DMS 273 (cell line): ENCODE measurements at regions not wholly inside any gene's neighbourhood (a gene's known extent, or its start where the extent isn't known, plus 50 kb on each side); places are given as distances from the start of the nearest gene placed in this dataset.
"Not testable (repeated sequence)": the region's sequence is repeated elsewhere in the genome, so short reads cannot be mapped to it uniquely, and the experiment has no call there.

Experiments used
- DNase-seq: peaks from one replicate; lab custom pipeline; 2025; ENCODE audit not compliant: unreplicated experiment; lab: John Stamatoyannopoulos, UW

- DNase-seq = no peak
Observed at GRCh38 chr1:38670544-38671122, 188.9 kb downstream of the RRAGC start.

DNA sequence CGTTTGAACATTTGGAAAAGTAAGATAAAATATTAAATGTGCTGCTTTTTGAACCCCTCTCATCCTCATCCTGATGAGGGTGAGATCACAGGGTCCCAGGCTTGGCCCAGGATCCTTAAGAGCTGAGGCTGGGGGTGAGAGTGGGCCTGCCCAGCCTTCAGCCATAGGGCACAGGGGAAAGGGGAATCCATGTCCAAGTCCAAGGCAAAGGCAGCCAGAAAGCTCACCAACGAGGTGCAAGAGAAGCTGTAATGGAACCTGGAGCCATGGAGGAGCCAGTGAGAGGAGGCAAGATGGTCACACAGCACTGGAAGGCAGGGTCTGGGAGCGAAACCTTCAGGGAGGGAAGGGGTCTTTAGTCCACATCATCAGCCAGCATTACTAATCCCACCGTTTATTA is 191.9 kb downstream of the RRAGC start:
- DNase-seq = no peak

DNA sequence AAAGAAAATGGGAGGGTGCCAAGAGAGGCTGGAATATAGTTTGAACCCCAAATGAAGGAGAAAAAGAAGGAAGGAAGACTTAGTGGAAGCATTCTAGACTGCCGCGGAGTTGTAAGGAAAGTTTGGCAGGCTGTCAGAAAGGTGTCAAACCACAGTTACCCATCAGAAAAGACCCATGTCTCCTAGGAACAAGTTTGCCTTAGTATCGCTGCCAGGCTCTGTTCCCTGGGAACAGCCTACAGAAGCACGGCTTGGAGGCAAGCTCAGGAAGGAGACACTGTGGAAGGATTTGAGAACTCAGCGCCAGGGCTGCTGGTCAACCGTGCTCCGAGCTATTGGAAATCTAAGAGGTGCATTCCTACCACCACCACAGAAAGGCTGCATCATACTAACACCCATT is 197.4 kb downstream of the RRAGC start:
- peak; percentile 86 for DNase-seq

DNA sequence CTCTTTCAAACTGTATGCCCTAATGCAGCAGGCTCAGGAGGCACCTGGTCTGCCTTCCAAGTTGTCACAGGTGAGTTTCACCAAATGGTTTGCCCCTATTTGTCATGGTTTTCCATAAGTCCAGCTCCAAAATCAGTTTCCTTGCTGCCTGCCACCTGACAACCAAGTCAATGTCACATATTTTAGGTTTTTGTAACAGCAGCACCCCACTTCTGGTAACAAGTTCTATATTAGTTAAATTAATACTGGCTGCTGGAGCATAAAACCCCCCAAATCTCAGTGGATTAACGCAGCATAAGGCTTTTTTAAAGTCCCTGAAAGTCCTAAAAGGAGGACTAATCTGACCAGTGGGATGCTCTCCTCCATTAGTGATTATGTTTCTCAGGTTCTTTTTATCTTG is 200.7 kb downstream of the RRAGC start:
- DNase-seq = no peak

DNA sequence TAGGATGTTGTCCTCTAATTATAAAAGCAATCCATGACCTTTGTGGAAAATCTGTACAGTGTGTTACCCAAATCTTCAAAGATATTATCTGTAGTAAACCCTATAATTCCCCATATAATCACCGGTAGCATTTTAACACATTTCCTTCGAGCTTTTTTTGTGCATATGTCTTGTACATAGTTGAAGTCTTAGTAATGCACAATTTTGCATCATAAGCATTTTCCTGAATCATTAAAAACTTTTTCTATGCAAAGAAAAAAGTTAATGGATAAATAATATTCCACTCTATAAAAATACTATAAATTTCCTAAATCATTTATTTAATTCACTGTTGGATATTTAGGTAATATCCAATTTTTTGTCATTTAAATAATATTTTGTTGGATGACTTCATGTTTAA is 201.7 kb downstream of the RRAGC start:
- no peak for DNase-seq

DNA sequence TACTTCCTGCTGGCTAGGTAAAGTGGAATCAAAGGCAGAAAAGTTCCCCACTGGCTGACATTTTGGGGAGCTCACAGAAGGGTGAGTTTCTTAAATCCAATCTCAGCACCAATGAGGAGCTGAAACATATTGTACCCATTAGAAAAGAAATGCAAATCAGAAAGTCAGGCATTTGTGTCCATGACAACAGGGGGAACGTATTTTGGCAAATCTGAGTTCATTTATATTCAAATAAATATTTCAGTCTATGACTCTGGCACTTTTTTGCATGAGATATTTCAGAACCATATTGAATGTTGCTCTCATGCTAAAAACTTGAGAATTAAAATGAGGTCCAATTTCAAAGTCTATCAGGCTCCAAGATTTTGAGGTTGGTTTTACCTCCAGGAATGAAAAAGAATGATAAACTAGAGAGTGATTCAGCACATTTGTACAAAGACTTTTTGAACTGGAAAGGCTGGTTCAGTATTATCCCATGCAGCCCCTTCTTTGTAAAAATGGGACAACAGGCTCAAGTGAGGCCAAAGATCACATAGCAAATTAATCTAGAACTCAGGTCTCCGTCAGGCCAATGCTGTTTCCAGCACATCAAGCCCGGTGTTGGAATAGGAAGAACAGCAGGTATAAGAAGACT is 202.2 kb downstream of the RRAGC start:
- peak; percentile 93 for DNase-seq

- peak; percentile 98 for DNase-seq
Observed at GRCh38 chr1:38656726-38657125, 202.8 kb downstream of the RRAGC start.

DNA sequence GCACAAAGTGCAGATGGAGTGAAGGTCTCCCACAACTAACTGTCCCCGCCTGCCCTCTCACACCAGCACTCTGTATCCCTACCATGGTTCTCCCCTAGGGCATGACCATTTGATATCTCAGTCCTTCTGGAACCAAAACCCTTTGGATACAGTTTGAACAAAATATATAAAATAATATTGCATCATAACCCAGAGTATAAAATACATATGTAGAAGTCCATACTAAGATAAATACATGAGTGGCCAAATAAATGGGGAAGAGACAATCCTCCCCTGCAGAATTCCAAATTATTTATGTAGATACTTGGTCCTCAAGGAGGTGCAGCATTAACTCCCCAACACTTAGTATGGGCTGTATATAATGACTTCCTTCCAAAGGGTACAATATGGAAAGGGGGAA is 207.4 kb downstream of the RRAGC start:
- DNase-seq = no peak

GRCh38 chr1:38651669-38652068 is 207.9 kb downstream of the RRAGC start:
- DNase-seq = no peak

GRCh38 chr1:38648417-38648816 is 211.2 kb downstream of the RRAGC start:
- DNase-seq = no peak

GRCh38 chr1:38647341-38647740 is 212.2 kb downstream of the RRAGC start:
- not testable (repeated sequence) for DNase-seq

DNA sequence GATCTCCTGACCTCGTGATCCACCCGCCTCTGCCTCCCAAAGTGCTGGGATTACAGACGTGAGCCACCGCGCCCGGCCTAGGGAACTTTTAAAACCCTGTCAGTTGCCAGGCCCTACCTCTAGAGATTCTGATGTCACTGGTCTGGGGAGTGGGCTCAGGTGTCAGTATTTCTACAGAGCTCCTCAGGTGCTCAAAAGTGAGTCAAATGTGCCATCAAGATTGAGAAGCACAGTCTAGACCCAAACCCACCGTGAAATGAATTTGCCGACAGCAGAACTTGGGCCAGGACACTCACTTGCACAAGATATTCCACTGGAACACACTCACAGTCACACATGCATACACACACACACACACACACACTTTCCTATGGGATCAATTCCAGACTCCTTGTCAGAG is 215.5 kb downstream of the RRAGC start:
- DNase-seq = no peak

- no peak for DNase-seq
Observed at GRCh38 chr1:38641661-38642060, 217.9 kb downstream of the RRAGC start.

GRCh38 chr1:38640371-38640770 is 219.2 kb downstream of the RRAGC start:
- DNase-seq = no peak

DNA sequence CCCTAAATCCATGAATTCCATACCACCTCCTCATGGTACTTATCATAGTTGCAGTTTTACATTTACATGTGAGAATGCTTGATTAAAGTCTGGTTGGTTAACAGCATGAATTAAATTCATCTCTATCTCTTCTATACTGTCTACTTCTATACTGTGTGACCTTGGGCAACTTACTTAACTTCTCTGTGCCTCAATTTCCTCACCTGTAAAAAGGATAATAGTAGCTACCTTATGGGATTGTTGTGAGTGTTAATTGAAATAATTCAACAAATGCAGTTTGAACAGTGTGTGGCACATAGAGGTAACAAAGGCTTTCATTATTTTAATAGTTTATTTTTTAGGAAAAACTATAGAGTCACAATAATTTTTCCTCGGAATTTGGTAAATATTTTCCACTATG is 231.3 kb downstream of the RRAGC start:
- DNase-seq = no peak

- no peak for DNase-seq
Observed at GRCh38 chr1:38625939-38626338, 233.6 kb downstream of the RRAGC start.

DNA sequence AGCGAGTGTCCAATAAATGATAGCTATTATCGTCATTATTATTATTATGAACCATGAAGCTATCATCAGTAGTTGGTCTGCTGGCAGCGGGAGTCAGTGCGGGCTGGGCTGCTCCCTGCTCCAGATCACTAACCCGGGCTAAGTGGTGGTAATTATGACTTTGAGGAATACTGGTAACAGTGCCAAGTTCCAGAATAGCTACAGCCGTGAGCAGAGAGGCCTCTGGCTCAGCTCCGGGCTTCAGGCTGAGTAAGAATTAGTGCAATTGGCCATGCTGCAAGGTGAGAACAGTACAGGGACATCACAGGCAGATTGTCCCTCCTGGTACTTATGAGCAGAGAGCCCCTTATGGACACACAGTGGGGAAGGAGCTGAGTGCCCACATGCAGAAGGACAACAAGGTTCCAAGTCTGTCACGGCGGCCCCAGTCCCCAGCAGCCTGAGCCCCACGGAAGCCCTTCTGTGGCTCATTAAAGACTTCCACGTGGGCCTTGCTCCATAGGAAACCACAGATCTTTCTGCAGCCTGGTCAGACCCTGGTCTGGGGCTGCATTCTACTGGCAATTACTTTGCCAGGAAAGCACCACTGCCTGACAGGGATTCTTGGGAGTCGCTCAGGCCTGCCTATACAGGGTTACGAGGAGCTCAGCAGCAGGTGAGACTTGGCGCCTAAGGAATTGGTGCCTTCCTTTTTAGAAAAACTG is 235.1 kb downstream of the RRAGC start:
- DNase-seq = peak; percentile 98

DNA sequence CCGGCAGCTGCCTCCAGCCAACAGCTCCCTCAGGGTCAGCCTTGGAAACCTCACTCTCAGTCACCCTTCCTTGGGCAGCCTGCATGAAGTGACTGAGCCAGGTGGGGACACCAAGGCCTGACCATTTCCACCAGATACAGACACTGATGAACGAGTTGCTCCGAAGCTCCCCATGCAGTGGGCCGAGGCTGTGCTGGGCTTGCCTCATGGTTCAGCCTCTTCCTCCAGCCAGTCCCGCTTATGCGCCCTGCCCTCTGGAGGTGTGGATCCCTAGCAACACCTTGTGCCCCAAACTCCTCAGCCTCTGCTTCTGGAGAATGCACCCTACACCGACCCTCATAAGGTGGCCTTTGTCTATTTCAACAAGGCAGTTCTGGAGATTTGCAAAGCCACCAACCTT is 236.0 kb downstream of the RRAGC start:
- no peak for DNase-seq

DNA sequence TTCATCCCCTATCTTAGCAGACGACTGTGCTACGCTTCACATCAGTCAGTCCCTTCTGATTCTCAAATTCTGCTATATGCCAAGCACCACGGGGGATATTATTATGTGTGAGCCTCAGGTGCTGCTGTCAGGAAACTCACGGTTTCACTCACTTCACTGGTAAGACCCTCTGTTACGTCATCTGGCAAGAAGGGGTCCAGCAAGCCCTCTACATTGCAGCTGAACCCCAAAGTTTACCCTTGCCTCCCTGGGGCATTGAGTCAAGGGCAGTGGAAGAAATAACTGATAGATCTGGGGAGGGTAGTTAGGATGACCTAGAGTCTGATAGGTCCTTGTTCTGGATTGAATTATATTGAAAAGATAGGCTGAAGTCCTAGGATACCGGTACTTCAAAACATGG is 237.4 kb downstream of the RRAGC start:
- DNase-seq = no peak

GRCh38 chr1:38616846-38617245 is 242.7 kb downstream of the RRAGC start:
- DNase-seq = no peak

DNA sequence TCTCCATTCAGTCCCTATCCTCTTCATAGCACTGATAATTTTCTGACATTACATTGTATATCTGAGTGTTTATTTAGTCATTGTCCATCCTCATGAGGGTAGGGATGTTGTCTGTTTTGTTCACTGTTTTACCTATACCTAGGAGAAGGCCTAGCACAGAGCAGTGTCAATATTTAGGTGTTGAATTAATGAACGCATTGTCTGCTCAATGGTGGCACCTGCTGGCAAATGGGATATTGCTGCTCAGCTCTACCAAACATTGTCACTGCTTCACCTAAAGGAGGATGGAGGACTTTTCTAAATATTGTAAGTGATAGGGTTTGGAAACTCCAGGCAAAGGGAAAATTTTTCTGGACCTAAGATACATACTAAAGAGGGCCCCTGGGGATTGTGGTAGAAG is 243.9 kb downstream of the RRAGC start:
- DNase-seq = peak; percentile 83

DNA sequence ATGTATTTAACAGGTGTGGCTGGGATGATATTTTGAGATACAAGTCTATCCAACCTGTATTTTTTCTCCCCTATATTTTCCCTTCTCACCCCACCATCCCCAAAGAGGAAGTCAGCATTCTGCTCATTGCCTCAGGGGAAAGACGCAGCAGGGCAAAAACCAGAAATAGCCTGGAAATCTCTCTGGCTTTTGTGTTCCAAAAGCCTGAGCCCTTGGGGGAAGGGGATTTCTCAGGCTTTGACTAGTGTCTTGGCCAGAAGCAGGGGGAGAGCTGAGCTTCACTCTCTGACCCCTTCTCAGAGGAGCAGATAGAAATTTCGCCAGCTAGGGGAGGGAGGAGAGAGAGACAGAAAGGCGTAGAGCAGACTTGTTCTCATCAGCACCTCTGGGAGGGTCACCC is 244.7 kb downstream of the RRAGC start:
- DNase-seq = no peak

DNA sequence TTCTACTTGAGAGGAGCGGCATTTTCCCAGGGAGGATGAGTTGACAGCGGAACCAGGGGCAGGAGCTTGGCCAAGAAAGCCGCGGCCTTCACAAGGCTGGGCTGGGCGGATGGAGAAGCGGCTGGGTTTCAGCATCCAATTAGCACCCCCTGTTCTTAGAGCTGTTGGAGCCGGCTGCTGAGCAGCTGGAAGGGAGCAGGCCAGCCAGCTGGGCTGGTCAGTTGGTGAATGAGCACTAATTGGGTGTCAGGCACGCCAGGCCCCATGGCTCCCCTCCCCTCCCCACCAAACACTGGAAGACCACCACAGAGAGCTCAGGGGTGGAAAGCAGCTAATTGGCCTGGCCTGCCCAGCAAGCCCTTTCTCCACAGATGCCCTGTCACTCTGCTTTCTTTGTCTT is 245.6 kb downstream of the RRAGC start:
- no peak for DNase-seq
